GM12872 (cell line): ENCODE measurements at regions not wholly inside any gene's neighbourhood (a gene's known extent, or its start where the extent isn't known, plus 50 kb on each side); places are given as distances from the start of the nearest gene placed in this dataset.

ENCODE experiments used
- TF ChIP-seq, protein P1 (sequence below): IDR thresholded peaks from 3 replicates; pipeline ENCODE4 v1.5.1; 2011; ENCODE audit warnings: low read depth, mild to moderate bottlenecking, low read length, moderate library complexity; ENCODE audit not compliant: insufficient read depth

DNA sequence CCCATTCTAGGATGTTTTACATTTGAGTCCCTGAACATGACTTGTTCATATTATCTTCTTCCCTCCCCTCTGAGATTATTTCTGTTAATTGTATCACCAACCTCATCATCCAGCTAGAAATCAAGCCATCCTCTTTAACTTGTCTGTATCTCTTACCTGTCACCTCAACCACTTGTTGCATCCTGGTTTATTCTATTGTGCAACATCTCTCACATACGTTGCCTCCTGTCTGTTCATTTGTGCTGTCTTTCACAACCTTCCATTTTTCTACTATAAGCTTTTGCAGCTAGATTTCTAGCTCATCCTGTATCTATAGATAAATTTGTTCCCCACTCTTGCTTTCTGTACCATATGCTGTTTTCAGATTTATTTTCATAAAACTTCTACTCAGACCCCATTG lies 183.7 kb downstream of the MCHR2 start:
- TF ChIP-seq, protein P1, sequence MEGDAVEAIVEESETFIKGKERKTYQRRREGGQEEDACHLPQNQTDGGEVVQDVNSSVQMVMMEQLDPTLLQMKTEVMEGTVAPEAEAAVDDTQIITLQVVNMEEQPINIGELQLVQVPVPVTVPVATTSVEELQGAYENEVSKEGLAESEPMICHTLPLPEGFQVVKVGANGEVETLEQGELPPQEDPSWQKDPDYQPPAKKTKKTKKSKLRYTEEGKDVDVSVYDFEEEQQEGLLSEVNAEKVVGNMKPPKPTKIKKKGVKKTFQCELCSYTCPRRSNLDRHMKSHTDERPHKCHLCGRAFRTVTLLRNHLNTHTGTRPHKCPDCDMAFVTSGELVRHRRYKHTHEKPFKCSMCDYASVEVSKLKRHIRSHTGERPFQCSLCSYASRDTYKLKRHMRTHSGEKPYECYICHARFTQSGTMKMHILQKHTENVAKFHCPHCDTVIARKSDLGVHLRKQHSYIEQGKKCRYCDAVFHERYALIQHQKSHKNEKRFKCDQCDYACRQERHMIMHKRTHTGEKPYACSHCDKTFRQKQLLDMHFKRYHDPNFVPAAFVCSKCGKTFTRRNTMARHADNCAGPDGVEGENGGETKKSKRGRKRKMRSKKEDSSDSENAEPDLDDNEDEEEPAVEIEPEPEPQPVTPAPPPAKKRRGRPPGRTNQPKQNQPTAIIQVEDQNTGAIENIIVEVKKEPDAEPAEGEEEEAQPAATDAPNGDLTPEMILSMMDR: no peak

DNA sequence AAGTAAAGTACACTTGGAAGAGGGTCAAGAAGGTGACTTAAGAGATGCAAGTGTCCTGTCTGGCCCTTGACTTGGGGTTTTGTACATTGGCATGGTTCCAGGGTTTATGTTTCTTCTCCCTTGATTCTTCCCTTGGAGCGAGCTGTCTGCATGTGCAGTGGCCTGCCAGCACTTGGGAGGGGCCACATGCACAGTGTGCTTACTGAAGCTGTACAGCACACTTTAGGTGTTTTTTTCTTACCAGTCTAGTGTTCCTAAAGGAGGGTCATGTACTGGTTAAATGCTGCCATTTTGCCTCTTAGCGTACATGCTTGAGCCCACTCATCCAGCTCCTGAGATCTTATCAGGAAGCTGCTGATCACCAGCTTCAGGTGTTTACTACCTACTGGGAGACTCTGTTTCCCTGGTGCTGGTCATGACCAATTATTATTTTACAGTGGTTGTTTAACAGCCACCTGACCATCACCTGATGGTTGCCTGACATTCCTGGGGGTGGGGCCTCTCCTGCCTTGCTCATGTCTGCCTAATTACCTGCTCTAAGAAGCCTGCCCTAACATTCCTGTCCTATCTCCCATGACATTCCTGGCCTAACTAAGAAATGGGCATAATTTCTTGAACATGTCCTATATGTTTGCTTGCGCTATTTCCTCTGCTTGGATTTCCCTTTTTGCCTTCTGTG lies 182.9 kb downstream of the MCHR2 start:
- TF ChIP-seq, protein P1: no peak

- TF ChIP-seq, protein P1: no peak
Observed at GRCh38 chr6:99811636-99812035, 182.4 kb downstream of the MCHR2 start.

DNA sequence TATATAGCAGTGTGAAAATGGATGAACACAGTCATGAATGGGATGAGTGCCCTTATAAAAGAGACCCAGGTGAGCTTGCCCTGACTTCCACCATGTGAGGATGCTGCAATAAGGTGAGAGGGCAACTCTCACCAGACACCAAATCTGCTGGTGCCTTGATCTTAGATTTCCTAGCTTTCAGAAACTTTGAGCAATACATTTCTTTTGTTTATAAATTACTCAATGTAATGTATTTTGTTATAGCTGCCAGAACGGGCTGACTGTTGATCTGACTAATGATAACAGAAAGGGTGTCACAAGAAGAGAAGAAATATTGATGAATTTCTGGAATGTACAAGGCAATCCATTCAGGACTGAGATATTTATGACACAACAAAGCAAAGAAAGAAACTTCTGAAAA lies 180.5 kb downstream of the MCHR2 start:
- TF ChIP-seq, protein P1: no peak

GRCh38 chr6:99814230-99814928 lies 179.6 kb downstream of the MCHR2 start:
- TF ChIP-seq, protein P1: no peak

GRCh38 chr6:99816795-99817194 lies 177.2 kb downstream of the MCHR2 start:
- TF ChIP-seq, protein P1: no peak

DNA sequence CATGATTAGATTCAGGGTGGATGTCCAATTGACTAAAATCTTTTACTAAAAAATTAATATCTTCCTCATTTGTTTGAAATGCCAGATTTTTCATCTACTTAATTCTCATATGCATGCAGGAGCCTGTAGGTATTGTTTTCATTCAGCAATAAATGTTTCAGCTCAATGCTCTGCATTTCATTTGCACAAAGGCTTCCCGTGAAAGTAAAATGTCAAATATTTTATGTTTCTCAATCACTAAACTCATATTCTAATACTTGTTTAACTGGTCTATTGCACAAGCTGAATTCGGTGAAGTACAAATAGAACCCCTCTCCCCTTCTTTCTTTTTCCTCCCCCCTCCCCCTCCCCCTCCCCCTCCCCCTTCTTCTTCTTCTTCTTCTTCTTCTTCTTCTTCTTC lies 175.9 kb downstream of the MCHR2 start:
- TF ChIP-seq, protein P1: no peak
